Upper lobe of left lung (tissue), 6 donors: ENCODE measurements at regions not wholly inside any gene's neighbourhood (a gene's known extent, or its start where the extent isn't known, plus 50 kb on each side); places are given as distances from the start of the nearest gene placed in this dataset.
A peak's percentile ranks its signal among the peaks of the same experiment; 100 is the strongest.
"Not testable (repeated sequence)": the region's sequence is repeated elsewhere in the genome, so short reads cannot be mapped to it uniquely, and the experiment has no call there.

ENCODE experiments used
- ATAC-seq, 2 donors: fragments of 200-7000 bp; cut with Tn5 transposase; one replicate each; pipeline ENCODE4 v1.9.1; 2022; ENCODE audit warnings: mild to moderate bottlenecking in 2 of 2, moderate library complexity in 2 of 2; ENCODE audit not compliant: low FRiP score in 2 of 2
- DNase-seq, 2 donors: peaks; one replicate each; pipeline ENCODE4 v3.0.0-alpha.2; 2019 to 2020
- H3K27ac ChIP-seq, 4 donors: fragments of 200-600 bp; sonication (generic); one replicate each; pipeline ENCODE4 v1.5.1; 2016 to 2019
- H3K27me3 ChIP-seq, 4 donors: fragments of 200-600 bp; sonication (generic); one replicate each; pipeline ENCODE4 v1.5.1; 2017 to 2019
- H3K36me3 ChIP-seq, 4 donors: fragments of 200-600 bp; sonication (generic); one replicate each; pipeline ENCODE4 v1.5.1; 2016 to 2019
- H3K4me1 ChIP-seq, 4 donors: fragments of 200-600 bp; sonication (generic); one replicate each; pipeline ENCODE4 v1.5.1; 2018 to 2019
- H3K4me3 ChIP-seq, 4 donors: fragments of 200-600 bp; sonication (generic); one replicate each; pipeline ENCODE4 v1.5.1; 2017 to 2019; ENCODE audit warnings: mild to moderate bottlenecking in 2 of 4, moderate library complexity in 1 of 4
- H3K9me3 ChIP-seq, 4 donors: fragments of 200-600 bp; sonication (generic); one replicate each; pipeline ENCODE4 v1.5.1; 2018 to 2019
- CTCF ChIP-seq, 6 experiments: fragments of 450-650 bp in 4 of 6; fragments of 200-600 bp in 2 of 6; sonication (generic) in 2 of 6; IDR thresholded peaks; one replicate each; pipeline ENCODE4 v1.5.1; 2016 to 2019; ENCODE audit warnings: antibody characterized with exemption in 6 of 6
- EP300 ChIP-seq, 4 donors: sonication (generic); formaldehyde crosslinking; IDR thresholded peaks; one replicate each; pipeline ENCODE4 v1.5.1; 2017; ENCODE audit warnings: antibody characterized with exemption in 4 of 4, control low read depth in 2 of 4
- POLR2A ChIP-seq, 4 donors: fragments of 450-650 bp; IDR thresholded peaks; one replicate each; pipeline ENCODE4 v1.5.1; 2016 to 2017; ENCODE audit warnings: antibody characterized with exemption in 4 of 4, mild to moderate bottlenecking in 2 of 4
- POLR2AphosphoS5 ChIP-seq, 2 donors: sonication (generic); formaldehyde crosslinking; IDR thresholded peaks; one replicate each; pipeline ENCODE4 v1.5.1; 2017; ENCODE audit warnings: antibody characterized with exemption in 2 of 2
- WGBS, 2 donors: methylation state at CpG; one replicate each; pipeline ENCODE4 v1.1.5; 2017 to 2018; 5-methylcytosine and 5-hydroxymethylcytosine counted together
- donor health status: DM: no; HTN: no; CAD: no; lungs with moderate emphysema.
- donor health status: DM: no; HTN: yes; CAD: no; lungs with severe emphysema.

- Histone ChIP-seq H3K4me3 (no peak overlapping the region), H3K27ac (no peak overlapping the region), H3K4me1 (peaks cover 0 to 5% (median 1%) of the 10 kb centered on the region in 4 donors), H3K9me3 (no peaks in the 10 kb centered on the region), H3K27me3 (no peaks in the 10 kb centered on the region), H3K36me3 (no peaks in the 10 kb centered on the region)
- WGBS, 2 donors = 23 to 48% methylated on average over 2 of the region's 2 CpGs
- no peak for TF ChIP-seq CTCF (IDR thresholded peaks at IDR 0.05)
- no peak for TF ChIP-seq POLR2A (IDR thresholded peaks at IDR 0.05)
- no peak for TF ChIP-seq POLR2AphosphoS5 (IDR thresholded peaks at IDR 0.05)
- TF ChIP-seq EP300 (IDR thresholded peaks at IDR 0.05) = no peak
- ATAC-seq (peak in 1 of 2 donors; percentile 46), DNase-seq (no peak)
These were observed 87.2 kb downstream of the EBLN2 start for GRCh38 chr3:73148682-73149081.

- Histone ChIP-seq H3K36me3 (no peaks in the 10 kb centered on the region), H3K27me3 (no peaks in the 10 kb centered on the region), H3K4me3 (no peak overlapping the region), H3K27ac (no peak overlapping the region), H3K9me3 (no peaks in the 10 kb centered on the region), H3K4me1 (peaks cover 0 to 5% (median 1%) of the 10 kb centered on the region in 4 donors)
- ATAC-seq (no peak), DNase-seq (no peak)
- TF ChIP-seq POLR2A (IDR thresholded peaks at IDR 0.05) = no peak
- 96 to 97% methylated on average over 5 of the region's 5 CpGs for WGBS, 2 donors
These were observed 89.1 kb downstream of the EBLN2 start for GRCh38 chr3:73150369-73151130.

- H3K27ac ChIP-seq, H3K36me3 ChIP-seq, H3K4me1 ChIP-seq, H3K9me3 ChIP-seq, H3K4me3 ChIP-seq, ATAC-seq, H3K27me3 ChIP-seq, DNase-seq: not testable (repeated sequence)
- WGBS, 2 donors = 89 to 92% methylated on average over 21 to 22 of the region's 22 CpGs
These were observed 91.1 kb downstream of the EBLN2 start for GRCh38 chr3:73152571-73152970.

GRCh38 chr3:73153057-73153456 lies 91.6 kb downstream of the EBLN2 start:
- H3K27me3 ChIP-seq, H3K4me3 ChIP-seq, DNase-seq, H3K36me3 ChIP-seq, ATAC-seq, H3K4me1 ChIP-seq, H3K27ac ChIP-seq, H3K9me3 ChIP-seq: not testable (repeated sequence)
- WGBS, 2 donors = 29 to 64% methylated on average over 2 of the region's 2 CpGs

- H3K36me3 ChIP-seq, DNase-seq, H3K4me1 ChIP-seq, H3K27me3 ChIP-seq, H3K27ac ChIP-seq, H3K9me3 ChIP-seq, ATAC-seq, H3K4me3 ChIP-seq: not testable (repeated sequence)
- 23 to 24% methylated on average over 3 of the region's 3 CpGs for WGBS, 2 donors
These were observed 92.8 kb downstream of the EBLN2 start for GRCh38 chr3:73154261-73154660.

GRCh38 chr3:73155441-73155840 lies 94.0 kb downstream of the EBLN2 start:
- not testable (repeated sequence) for H3K36me3 ChIP-seq, H3K4me1 ChIP-seq, DNase-seq, H3K27ac ChIP-seq, H3K9me3 ChIP-seq, H3K4me3 ChIP-seq, ATAC-seq, H3K27me3 ChIP-seq
- WGBS, 2 donors = 86 to 87% methylated on average over 3 of the region's 3 CpGs

GRCh38 chr3:73164622-73165021 lies 103.2 kb downstream of the EBLN2 start:
- DNase-seq = no peak
- TF ChIP-seq POLR2AphosphoS5 (IDR thresholded peaks at IDR 0.05) = no peak
- no peak for TF ChIP-seq POLR2A (IDR thresholded peaks at IDR 0.05)
- no peak for TF ChIP-seq EP300 (IDR thresholded peaks at IDR 0.05)
- no peak for TF ChIP-seq CTCF (IDR thresholded peaks at IDR 0.05)
- 86 to 88% methylated on average over 4 of the region's 4 CpGs for WGBS, 2 donors
- no peak for ATAC-seq
- no peaks in the 10 kb centered on the region for H3K36me3 ChIP-seq
- H3K9me3 ChIP-seq = no peaks in the 10 kb centered on the region
- H3K4me3 ChIP-seq = no peak overlapping the region
- no peak overlapping the region for H3K27ac ChIP-seq
- no peaks in the 10 kb centered on the region for H3K27me3 ChIP-seq
- no peaks in the 10 kb centered on the region for H3K4me1 ChIP-seq
